ENCODE measurements at regions not wholly inside any gene's neighbourhood (a gene's known extent, or its start where the extent isn't known, plus 50 kb on each side); places are given as distances from the start of the nearest gene placed in this dataset.

DNA sequence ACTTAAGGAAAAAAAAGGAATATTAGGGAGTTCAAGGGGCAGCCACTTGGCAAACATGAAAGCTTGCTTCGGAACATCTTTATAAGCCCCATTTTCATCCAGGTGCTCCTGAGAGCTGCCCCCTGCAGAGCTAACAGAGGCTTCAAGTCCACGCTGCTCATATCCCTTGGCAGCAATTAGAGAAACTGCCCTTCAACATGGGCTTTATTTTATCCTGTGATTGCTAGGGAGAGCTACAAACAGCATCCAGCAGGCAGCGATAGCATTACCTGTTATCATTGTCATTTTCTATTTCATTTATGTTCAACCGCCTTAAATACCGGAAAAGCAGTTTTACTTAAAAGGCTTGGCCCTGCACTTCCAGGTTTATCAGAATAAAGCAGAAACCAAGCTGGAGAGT, 68.4 kb upstream of the MCTP2 start:
- Histone ChIP-seq H3K27me3 (ENCODE audit: insufficient read depth, low read length, poor library complexity) (no peaks in the 10 kb centered on the region), H3K4me1 (ENCODE audit: control insufficient read depth, low read depth, low read length) (no peaks in the 10 kb centered on the region), H3K23ac (ENCODE audit: low read length) (no peak overlapping the region), H4K8ac (ENCODE audit: low read depth, low read length) (no peak overlapping the region), H3K9ac (ENCODE audit: low read length) (no peak overlapping the region), H4K5ac (ENCODE audit: low read length) (no peak overlapping the region), H3K4ac (ENCODE audit: low read depth, low read length) (no peak overlapping the region), H3K4me2 (ENCODE audit: low read length) (no peak overlapping the region), H2BK5ac (ENCODE audit: low read length) (no peak overlapping the region), H2BK120ac (ENCODE audit: low read depth, low read length) (no peak overlapping the region), H3K79me1 (ENCODE audit: low read length) (no peaks in the 10 kb centered on the region), H3K79me2 (ENCODE audit: control insufficient read depth, insufficient read depth, low read length) (no peaks in the 10 kb centered on the region), H2AK5ac (ENCODE audit: low read length) (no peak overlapping the region), H3K36me3 (ENCODE audit: control insufficient read depth, insufficient read depth, low read length) (no peaks in the 10 kb centered on the region), H3K27ac (ENCODE audit: low read depth, low read length) (no peak overlapping the region), H3K56ac (ENCODE audit: low read length) (no peak overlapping the region), H3K18ac (ENCODE audit: low read length) (no peak overlapping the region), H3K4me3 (ENCODE audit: low read length) (no peak overlapping the region), H2BK15ac (replicated peaks; ENCODE audit: low read depth) (no peak overlapping the region)
- WGBS (ENCODE audit: extremely low coverage, insufficient coverage, low lambda C conversion rate): no CpG with 5 or more reads among the region's 5 CpGs
- no peak for DNase-seq

DNA sequence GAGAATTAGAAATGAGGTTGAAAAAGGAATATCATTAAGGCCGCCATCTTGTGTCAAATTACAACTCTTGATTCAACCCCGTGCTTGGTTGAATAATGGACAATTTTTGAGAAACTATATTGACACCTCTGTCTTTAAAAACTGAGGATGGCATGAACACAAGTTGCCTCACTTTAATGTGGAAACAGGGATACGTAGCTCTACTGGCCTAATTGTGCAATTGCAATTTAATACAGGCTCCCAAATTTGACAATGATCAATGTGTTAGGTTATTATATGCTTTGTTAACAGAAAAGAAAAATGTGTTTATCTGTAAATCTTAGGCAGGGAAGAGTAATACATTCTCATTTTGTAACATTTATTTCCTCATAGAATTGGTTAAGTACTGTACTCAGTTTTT, 77.1 kb upstream of the MCTP2 start:
- no CpG with 5 or more reads among the region's 3 CpGs for WGBS (ENCODE audit: extremely low coverage, insufficient coverage, low lambda C conversion rate)
- no peak overlapping the region for H2BK15ac ChIP-seq (replicated peaks; ENCODE audit: low read depth)
- H3K36me3 ChIP-seq (ENCODE audit: control insufficient read depth, insufficient read depth, low read length): no peaks in the 10 kb centered on the region
- no peak overlapping the region for H3K18ac ChIP-seq (ENCODE audit: low read length)
- H4K8ac ChIP-seq (ENCODE audit: low read depth, low read length): no peak overlapping the region
- no peak overlapping the region for H3K4me3 ChIP-seq (ENCODE audit: low read length)
- no peak overlapping the region for H3K27ac ChIP-seq (ENCODE audit: low read depth, low read length)
- H3K56ac ChIP-seq (ENCODE audit: low read length): no peak overlapping the region
- no peak overlapping the region for H3K9ac ChIP-seq (ENCODE audit: low read length)
- no peak for DNase-seq
- no peak overlapping the region for H2BK120ac ChIP-seq (ENCODE audit: low read depth, low read length)
- H2BK5ac ChIP-seq (ENCODE audit: low read length): no peak overlapping the region
- H3K23ac ChIP-seq (ENCODE audit: low read length): no peak overlapping the region
- no peak overlapping the region for H3K4ac ChIP-seq (ENCODE audit: low read depth, low read length)
- H3K4me2 ChIP-seq (ENCODE audit: low read length): no peak overlapping the region
- no peaks in the 10 kb centered on the region for H3K79me2 ChIP-seq (ENCODE audit: control insufficient read depth, insufficient read depth, low read length)
- no peaks in the 10 kb centered on the region for H3K4me1 ChIP-seq (ENCODE audit: control insufficient read depth, low read depth, low read length)
- no peaks in the 10 kb centered on the region for H3K27me3 ChIP-seq (ENCODE audit: insufficient read depth, low read length, poor library complexity)
- no peaks in the 10 kb centered on the region for H3K79me1 ChIP-seq (ENCODE audit: low read length)
- H4K5ac ChIP-seq (ENCODE audit: low read length): no peak overlapping the region
- H2AK5ac ChIP-seq (ENCODE audit: low read length): no peak overlapping the region

GRCh38 chr15:94145046-94145445, 86.3 kb upstream of the MCTP2 start:
- H2BK5ac ChIP-seq (ENCODE audit: low read length): no peak overlapping the region
- no peaks in the 10 kb centered on the region for H3K27me3 ChIP-seq (ENCODE audit: insufficient read depth, low read length, poor library complexity)
- no peak overlapping the region for H3K23ac ChIP-seq (ENCODE audit: low read length)
- WGBS (ENCODE audit: extremely low coverage, insufficient coverage, low lambda C conversion rate): no CpG with 5 or more reads among the region's 4 CpGs
- no peaks in the 10 kb centered on the region for H3K4me1 ChIP-seq (ENCODE audit: control insufficient read depth, low read depth, low read length)
- no peak overlapping the region for H2BK120ac ChIP-seq (ENCODE audit: low read depth, low read length)
- no peak overlapping the region for H3K27ac ChIP-seq (ENCODE audit: low read depth, low read length)
- no peaks in the 10 kb centered on the region for H3K79me2 ChIP-seq (ENCODE audit: control insufficient read depth, insufficient read depth, low read length)
- no peak overlapping the region for H2BK15ac ChIP-seq (replicated peaks; ENCODE audit: low read depth)
- no peaks in the 10 kb centered on the region for H3K36me3 ChIP-seq (ENCODE audit: control insufficient read depth, insufficient read depth, low read length)
- H3K9ac ChIP-seq (ENCODE audit: low read length): no peak overlapping the region
- no peak overlapping the region for H4K5ac ChIP-seq (ENCODE audit: low read length)
- no peak overlapping the region for H3K4ac ChIP-seq (ENCODE audit: low read depth, low read length)
- H3K79me1 ChIP-seq (ENCODE audit: low read length): no peaks in the 10 kb centered on the region
- H3K4me3 ChIP-seq (ENCODE audit: low read length): no peak overlapping the region
- no peak overlapping the region for H2AK5ac ChIP-seq (ENCODE audit: low read length)
- H3K18ac ChIP-seq (ENCODE audit: low read length): no peak overlapping the region
- DNase-seq: no peak
- H4K8ac ChIP-seq (ENCODE audit: low read depth, low read length): no peak overlapping the region
- H3K56ac ChIP-seq (ENCODE audit: low read length): no peak overlapping the region
- no peak overlapping the region for H3K4me2 ChIP-seq (ENCODE audit: low read length)

DNA sequence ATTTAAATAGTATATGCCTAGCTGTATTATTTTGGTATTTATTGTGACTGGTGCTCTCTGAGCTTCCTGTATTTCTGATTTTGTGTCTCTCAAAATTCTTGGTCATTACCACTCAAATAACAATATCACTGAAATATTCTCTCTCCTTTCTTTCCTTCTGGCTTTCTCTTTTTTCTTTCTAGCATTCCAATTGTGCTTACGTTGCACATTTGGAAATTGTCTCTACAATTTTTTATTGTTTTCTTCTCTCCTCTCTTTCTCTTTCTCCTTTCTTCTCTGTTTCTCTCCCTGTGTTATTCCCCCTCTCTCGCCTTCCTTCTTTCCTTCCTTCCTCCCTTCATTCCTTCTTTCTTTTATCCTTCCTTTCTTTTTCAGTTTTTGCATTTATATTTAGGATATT, 89.6 kb upstream of the MCTP2 start:
- Histone ChIP-seq H3K79me1 (ENCODE audit: low read length) (no peaks in the 10 kb centered on the region), H2BK5ac (ENCODE audit: low read length) (no peak overlapping the region), H3K56ac (ENCODE audit: low read length) (no peak overlapping the region), H3K23ac (ENCODE audit: low read length) (no peak overlapping the region), H3K9ac (ENCODE audit: low read length) (no peak overlapping the region), H3K4me2 (ENCODE audit: low read length) (no peak overlapping the region), H2BK15ac (replicated peaks; ENCODE audit: low read depth) (no peak overlapping the region), H3K4me3 (ENCODE audit: low read length) (no peak overlapping the region), H2BK120ac (ENCODE audit: low read depth, low read length) (no peak overlapping the region), H3K18ac (ENCODE audit: low read length) (no peak overlapping the region), H3K4me1 (ENCODE audit: control insufficient read depth, low read depth, low read length) (no peaks in the 10 kb centered on the region), H4K5ac (ENCODE audit: low read length) (no peak overlapping the region), H3K4ac (ENCODE audit: low read depth, low read length) (no peak overlapping the region), H3K36me3 (ENCODE audit: control insufficient read depth, insufficient read depth, low read length) (no peaks in the 10 kb centered on the region), H3K79me2 (ENCODE audit: control insufficient read depth, insufficient read depth, low read length) (no peaks in the 10 kb centered on the region), H2AK5ac (ENCODE audit: low read length) (no peak overlapping the region), H3K27me3 (ENCODE audit: insufficient read depth, low read length, poor library complexity) (no peaks in the 10 kb centered on the region), H4K8ac (ENCODE audit: low read depth, low read length) (no peak overlapping the region), H3K27ac (ENCODE audit: low read depth, low read length) (no peak overlapping the region)
- 100% methylated on average over 1 of the region's 2 CpGs for WGBS (ENCODE audit: extremely low coverage, insufficient coverage, low lambda C conversion rate)
- no peak for DNase-seq

- no peak overlapping the region for H3K23ac ChIP-seq (ENCODE audit: low read length)
- no peak overlapping the region for H2BK15ac ChIP-seq (replicated peaks; ENCODE audit: low read depth)
- no peak overlapping the region for H3K18ac ChIP-seq (ENCODE audit: low read length)
- no peak overlapping the region for H3K27ac ChIP-seq (ENCODE audit: low read depth, low read length)
- H3K4me2 ChIP-seq (ENCODE audit: low read length): no peak overlapping the region
- H2BK5ac ChIP-seq (ENCODE audit: low read length): no peak overlapping the region
- H3K4ac ChIP-seq (ENCODE audit: low read depth, low read length): no peak overlapping the region
- no CpG with 5 or more reads among the region's 1 CpG for WGBS (ENCODE audit: extremely low coverage, insufficient coverage, low lambda C conversion rate)
- no peaks in the 10 kb centered on the region for H3K36me3 ChIP-seq (ENCODE audit: control insufficient read depth, insufficient read depth, low read length)
- peak; percentile 14 for DNase-seq
- no peaks in the 10 kb centered on the region for H3K4me1 ChIP-seq (ENCODE audit: control insufficient read depth, low read depth, low read length)
- H3K79me1 ChIP-seq (ENCODE audit: low read length): no peaks in the 10 kb centered on the region
- H4K5ac ChIP-seq (ENCODE audit: low read length): no peak overlapping the region
- H4K8ac ChIP-seq (ENCODE audit: low read depth, low read length): no peak overlapping the region
- no peak overlapping the region for H2BK120ac ChIP-seq (ENCODE audit: low read depth, low read length)
- no peak overlapping the region for H3K9ac ChIP-seq (ENCODE audit: low read length)
- no peak overlapping the region for H3K56ac ChIP-seq (ENCODE audit: low read length)
- H2AK5ac ChIP-seq (ENCODE audit: low read length): no peak overlapping the region
- no peaks in the 10 kb centered on the region for H3K27me3 ChIP-seq (ENCODE audit: insufficient read depth, low read length, poor library complexity)
- no peaks in the 10 kb centered on the region for H3K79me2 ChIP-seq (ENCODE audit: control insufficient read depth, insufficient read depth, low read length)
- H3K4me3 ChIP-seq (ENCODE audit: low read length): no peak overlapping the region
These were observed 95.7 kb upstream of the MCTP2 start for GRCh38 chr15:94135486-94136147.

DNA sequence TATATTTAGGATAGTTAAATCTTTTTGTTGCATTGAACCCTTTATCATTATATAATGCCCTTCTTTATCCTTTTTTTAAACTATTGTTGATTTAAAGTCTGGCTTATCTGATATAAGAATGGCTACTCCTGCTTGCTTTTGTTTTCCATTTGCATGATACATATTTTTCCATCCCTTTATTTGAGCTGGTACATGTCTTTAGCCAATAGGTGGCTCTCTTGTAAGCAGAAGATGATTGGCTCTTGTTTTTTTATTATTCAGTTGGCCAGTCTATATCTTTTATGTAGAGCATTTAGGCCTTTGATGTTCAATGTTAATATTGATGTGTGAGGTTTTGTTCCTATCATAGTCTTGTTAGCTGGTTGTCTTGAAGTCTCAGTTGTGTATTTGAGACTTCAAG, 99.5 kb upstream of the MCTP2 start:
- no peaks in the 10 kb centered on the region for H3K79me1 ChIP-seq (ENCODE audit: low read length)

More for the DNA sequence above, 99.5 kb upstream of the MCTP2 start:
- H3K27ac ChIP-seq (ENCODE audit: low read depth, low read length): no peak overlapping the region
- H3K4ac ChIP-seq (ENCODE audit: low read depth, low read length): no peak overlapping the region
- H3K36me3 ChIP-seq (ENCODE audit: control insufficient read depth, insufficient read depth, low read length): no peaks in the 10 kb centered on the region
- no peaks in the 10 kb centered on the region for H3K79me2 ChIP-seq (ENCODE audit: control insufficient read depth, insufficient read depth, low read length)
- H3K9ac ChIP-seq (ENCODE audit: low read length): no peak overlapping the region
- no peak overlapping the region for H2BK15ac ChIP-seq (replicated peaks; ENCODE audit: low read depth)
- no peak overlapping the region for H2BK120ac ChIP-seq (ENCODE audit: low read depth, low read length)
- no peak overlapping the region for H2AK5ac ChIP-seq (ENCODE audit: low read length)
- no peak overlapping the region for H3K23ac ChIP-seq (ENCODE audit: low read length)
- H3K27me3 ChIP-seq (ENCODE audit: insufficient read depth, low read length, poor library complexity): no peaks in the 10 kb centered on the region
- no peak overlapping the region for H4K5ac ChIP-seq (ENCODE audit: low read length)
- no peak overlapping the region for H2BK5ac ChIP-seq (ENCODE audit: low read length)
- no peaks in the 10 kb centered on the region for H3K4me1 ChIP-seq (ENCODE audit: control insufficient read depth, low read depth, low read length)
- H4K8ac ChIP-seq (ENCODE audit: low read depth, low read length): no peak overlapping the region
- no peak overlapping the region for H3K56ac ChIP-seq (ENCODE audit: low read length)
- no peak overlapping the region for H3K4me3 ChIP-seq (ENCODE audit: low read length)
- H3K4me2 ChIP-seq (ENCODE audit: low read length): no peak overlapping the region
- no peak for DNase-seq
- H3K18ac ChIP-seq (ENCODE audit: low read length): no peak overlapping the region
